Ovary (tissue), 7 donors: ENCODE measurements at regions not wholly inside any gene's neighbourhood (a gene's known extent, or its start where the extent isn't known, plus 50 kb on each side); places are given as distances from the start of the nearest gene placed in this dataset.

ENCODE experiments used
- DNase-seq, 5 donors: peaks; one replicate each; pipeline ENCODE4 v3.0.0-alpha.2; 2019 to 2020
- H3K27ac ChIP-seq, 2 donors: fragments of 200-600 bp; one replicate each; pipeline versions ENCODE4 v1.5.1 to v1.8.0; 2019 to 2022
- H3K27me3 ChIP-seq: fragments of 200-600 bp; one replicate; pipeline ENCODE4 v1.8.0; 2022
- H3K36me3 ChIP-seq: fragments of 200-600 bp; sonication (generic); one replicate; pipeline ENCODE4 v1.5.1; 2019
- H3K4me1 ChIP-seq: one replicate; pipeline ENCODE4 v1.8.1; 2013; ENCODE audit warnings: mild to moderate bottlenecking, moderate library complexity; ENCODE audit not compliant: insufficient read depth
- H3K4me3 ChIP-seq: fragments of 200-600 bp; sonication (generic); one replicate; pipeline ENCODE4 v1.5.1; 2017
- H3K9me3 ChIP-seq, 2 donors: fragments of 200-600 bp in 1 of 2; sonication (generic) in 1 of 2; one replicate each; pipeline versions ENCODE4 v1.5.1 to v1.8.1; 2013 to 2019; ENCODE audit warnings: mild to moderate bottlenecking in 1 of 2, moderate library complexity in 1 of 2
- CTCF ChIP-seq, 3 donors: fragments of 450-650 bp in 2 of 3; fragments of 200-600 bp in 1 of 3; IDR thresholded peaks; one replicate each; pipeline versions ENCODE4 v1.5.1 to v1.8.0; 2016 to 2022; ENCODE audit warnings: antibody characterized with exemption in 3 of 3, mild to moderate bottlenecking in 1 of 3
- EP300 ChIP-seq: sonication (generic); formaldehyde crosslinking; IDR thresholded peaks from one replicate; pipeline ENCODE4 v1.6.1; 2017; ENCODE audit warnings: antibody characterized with exemption
- POLR2A ChIP-seq: fragments of 450-650 bp; IDR thresholded peaks from one replicate; pipeline ENCODE4 v1.6.1; 2017; ENCODE audit warnings: antibody characterized with exemption, mild to moderate bottlenecking, moderate library complexity
- WGBS, 3 donors: extraction: QIAGEN DNeasy Blood & Tissue Kit in 1 of 3; methylation state at CpG; one replicate each; pipeline versions ENCODE4 v1.1.5 to v1.1.7; 2013 to 2017; 5-methylcytosine and 5-hydroxymethylcytosine counted together
- intact Hi-C, 4 donors: fragments of 100-400 bp; cut with DNase I; formaldehyde crosslinking; loops; one replicate each; pipeline versions ENCODE4 v1.11.0 to v1.15.1; 2022 to 2023
- donor health status: DM: no; HTN: no; CAD: no; lungs with moderate emphysema.
- donor health status: DM: no; HTN: no; CAD: no.
- donor health status: Bipolar disorder and iron deficiency.
- donor health status: DM: no; HTN: no; CAD: no.
- donor health status: DM: yes; HTN: yes; CAD: no.

- 64 to 74% (median 74%) methylated on average over 4 of the region's 4 CpGs for WGBS, 3 donors
- Histone ChIP-seq H3K4me1 (peaks cover 5% of the 10 kb centered on the region), H3K9me3 (no peaks in the 10 kb centered on the region), H3K27ac (no peak overlapping the region), H3K27me3 (no peaks in the 10 kb centered on the region), H3K4me3 (no peak overlapping the region), H3K36me3 (no peaks in the 10 kb centered on the region)
- intact Hi-C loops, result no loop called here
- DNase-seq, result no peak
- TF ChIP-seq CTCF (IDR thresholded peaks at IDR 0.05) (no peak), POLR2A (no peak), EP300 (no peak)
These were observed 73.5 kb downstream of the KIF4B start for GRCh38 chr5:155087036-155087435.

- Histone ChIP-seq H3K4me3 (no peak overlapping the region), H3K27ac (no peak overlapping the region), H3K36me3 (no peaks in the 10 kb centered on the region), H3K27me3 (no peaks in the 10 kb centered on the region), H3K9me3 (no peaks in the 10 kb centered on the region), H3K4me1 (peaks cover 5% of the 10 kb centered on the region)
- intact Hi-C loops, result no loop called here
- TF ChIP-seq POLR2A (no peak), EP300 (no peak)
- no peak for DNase-seq
- WGBS, 3 donors, result 55 to 81% (median 62%) methylated on average over 2 of the region's 2 CpGs
These were observed 75.3 kb downstream of the KIF4B start for GRCh38 chr5:155088811-155089210.

DNA sequence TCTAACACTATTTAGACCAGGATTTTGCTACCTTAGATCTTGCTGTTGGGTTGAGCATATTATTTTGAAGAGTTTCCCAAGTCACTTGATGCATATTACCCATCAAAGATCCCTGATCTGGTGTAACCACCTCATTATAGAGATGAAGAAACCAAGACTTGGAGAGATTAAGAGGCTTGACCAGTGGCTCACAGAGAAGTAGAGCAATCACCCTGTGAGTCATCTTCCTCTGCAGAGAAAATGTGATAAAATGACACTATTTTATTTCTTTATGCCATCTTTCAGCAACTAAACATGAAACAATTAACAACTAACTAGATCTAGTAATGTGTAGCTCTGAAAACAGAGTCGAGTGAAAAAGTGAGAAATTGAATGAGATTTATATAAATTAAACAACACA, 76.1 kb downstream of the KIF4B start:
- H3K27ac ChIP-seq, result no peak overlapping the region
- TF ChIP-seq EP300 (no peak), POLR2A (no peak), CTCF (IDR thresholded peaks at IDR 0.05) (no peak)
- no peaks in the 10 kb centered on the region for H3K9me3 ChIP-seq
- no peak overlapping the region for H3K4me3 ChIP-seq
- peaks cover 5% of the 10 kb centered on the region for H3K4me1 ChIP-seq
- H3K36me3 ChIP-seq, result no peaks in the 10 kb centered on the region
- no peaks in the 10 kb centered on the region for H3K27me3 ChIP-seq
- DNase-seq, result no peak
- intact Hi-C loops, result no loop called here
- WGBS, 3 donors, result 93 to 98% (median 93%) methylated on average over 1 of the region's 1 CpG

- peaks cover 5% of the 10 kb centered on the region for H3K4me1 ChIP-seq
- intact Hi-C loops, result no loop called here
- no peaks in the 10 kb centered on the region for H3K36me3 ChIP-seq
- TF ChIP-seq EP300 (no peak), POLR2A (no peak), CTCF (IDR thresholded peaks at IDR 0.05) (no peak)
- no peak overlapping the region for H3K27ac ChIP-seq
- no peak for DNase-seq
- H3K4me3 ChIP-seq, result no peak overlapping the region
- 8 to 18% (median 14%) methylated on average over 2 of the region's 2 CpGs for WGBS, 3 donors
- H3K27me3 ChIP-seq, result no peaks in the 10 kb centered on the region
- no peaks in the 10 kb centered on the region for H3K9me3 ChIP-seq
These were observed 77.6 kb downstream of the KIF4B start for GRCh38 chr5:155091063-155091648.

DNA sequence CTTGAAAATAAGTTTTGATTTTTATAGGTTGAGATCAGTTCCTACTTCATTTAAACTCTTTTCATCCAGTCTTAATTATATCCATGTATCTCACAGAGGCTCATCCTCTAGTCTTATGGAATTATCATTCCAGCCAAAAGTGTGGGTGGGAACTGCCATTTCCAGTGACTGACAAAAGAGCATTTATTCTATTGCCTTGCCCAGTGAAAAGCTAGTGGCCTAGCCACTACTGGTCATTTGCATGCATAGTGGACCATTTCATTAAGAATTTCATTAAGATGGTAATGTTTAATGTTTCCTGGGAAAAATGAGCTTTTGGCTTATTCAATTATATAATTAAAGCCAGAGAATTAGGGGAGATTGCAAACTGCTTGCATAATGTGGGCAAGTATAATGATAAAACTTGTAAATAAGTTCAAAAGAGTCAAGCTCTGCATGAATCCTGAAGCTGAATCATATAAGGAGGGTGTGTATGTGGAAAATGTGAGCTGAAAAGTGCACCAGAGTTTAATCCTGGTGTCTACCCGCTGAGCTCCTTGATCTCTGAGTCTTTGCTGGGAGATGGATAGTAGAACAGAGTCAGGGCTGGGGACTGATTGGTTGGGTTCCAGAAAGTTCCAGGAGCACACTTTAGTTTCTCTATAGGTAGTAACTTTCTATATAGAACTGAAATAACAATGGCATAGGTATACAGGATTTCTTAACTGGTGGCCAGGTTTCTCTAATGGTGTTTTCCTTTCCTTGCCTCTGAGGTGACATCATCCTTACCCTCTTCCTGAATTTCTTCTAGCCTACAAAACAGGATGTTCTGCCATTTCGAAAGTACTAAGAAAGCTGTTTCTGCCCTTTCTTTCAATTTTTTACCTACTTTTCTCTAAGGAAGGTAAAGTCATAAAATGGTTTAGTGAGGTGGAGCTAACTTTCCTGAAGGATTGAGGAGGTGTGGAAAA, 78.5 kb downstream of the KIF4B start:
- Histone ChIP-seq H3K4me1 (peaks cover 5% of the 10 kb centered on the region), H3K4me3 (no peak overlapping the region), H3K9me3 (no peaks in the 10 kb centered on the region), H3K27ac (no peak overlapping the region), H3K27me3 (no peaks in the 10 kb centered on the region), H3K36me3 (no peaks in the 10 kb centered on the region)
- DNase-seq, result no peak
- intact Hi-C loops, result no loop called here
- TF ChIP-seq EP300 (no peak), POLR2A (no peak), CTCF (IDR thresholded peaks at IDR 0.05) (no peak)
- 93 to 95% (median 94%) methylated on average over 2 of the region's 2 CpGs for WGBS, 3 donors
